Thyroid gland (tissue), 4 donors: ENCODE measurements at regions not wholly inside any gene's neighbourhood (a gene's known extent, or its start where the extent isn't known, plus 50 kb on each side); places are given as distances from the start of the nearest gene placed in this dataset.

Experiments
- CTCF ChIP-seq, 6 experiments: fragments of 200-600 bp in 3 of 6; fragments of 450-650 bp in 3 of 6; sonication (generic) in 3 of 6; IDR thresholded peaks; one replicate each; pipeline ENCODE4 v1.5.1; 2016 to 2019; ENCODE audit warnings: antibody characterized with exemption in 6 of 6, mild to moderate bottlenecking in 2 of 6, inconsistent platforms in 1 of 6, moderate library complexity in 1 of 6
- POLR2A ChIP-seq, 2 donors: fragments of 450-650 bp; IDR thresholded peaks; one replicate each; pipeline ENCODE4 v1.6.1; 2017; ENCODE audit warnings: antibody characterized with exemption in 2 of 2, mild to moderate bottlenecking in 2 of 2, moderate library complexity in 1 of 2

GRCh38 chr2:120826260-120826648, 90.6 kb downstream of the GLI2 start:
- TF ChIP-seq POLR2A (IDR thresholded peaks at IDR 0.05) = no peak
- TF ChIP-seq CTCF (IDR thresholded peaks at IDR 0.05) = no peak
